ENCODE measurements at regions not wholly inside any gene's neighbourhood (a gene's known extent, or its start where the extent isn't known, plus 50 kb on each side); places are given as distances from the start of the nearest gene placed in this dataset.

DNA sequence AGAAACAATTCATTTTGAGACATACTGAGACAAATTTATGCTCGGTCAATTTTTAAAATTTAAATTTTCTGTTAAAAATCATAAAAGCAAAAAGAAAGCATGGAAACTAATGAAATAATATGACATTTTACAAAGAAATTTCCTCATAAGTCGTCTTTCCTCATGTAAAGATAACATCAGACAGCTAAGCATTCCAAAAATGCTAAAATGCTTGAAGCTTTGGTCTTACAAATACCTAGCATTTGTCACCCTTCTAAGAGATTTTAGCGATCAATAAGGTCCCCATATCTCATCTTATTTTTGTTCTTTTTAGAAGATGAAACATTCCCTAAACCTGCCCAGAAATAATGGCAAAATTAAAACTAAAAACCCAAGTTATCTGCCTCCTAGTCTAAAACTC is 68.5 kb upstream of the FREM2 start:
- DNase-seq = no peak

DNA sequence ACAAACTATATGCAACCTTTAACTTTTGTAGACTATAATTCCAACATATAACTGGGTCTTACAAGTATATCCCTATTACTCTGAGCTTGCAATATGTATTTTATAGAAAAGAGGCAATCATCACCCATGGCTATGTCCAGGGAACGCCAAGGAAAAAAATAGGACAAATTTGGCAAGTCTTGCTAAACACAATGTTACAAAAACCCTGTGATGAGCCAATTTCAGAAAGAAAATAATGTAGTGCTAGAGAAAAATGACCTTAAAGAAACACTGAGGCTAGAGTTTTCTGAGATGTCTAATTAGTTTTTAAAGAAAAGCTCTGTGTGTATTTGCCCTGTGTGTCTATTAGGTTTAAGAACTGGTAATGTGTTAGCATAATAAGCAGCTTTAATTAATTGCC is 68.0 kb upstream of the FREM2 start:
- no peak for DNase-seq

DNA sequence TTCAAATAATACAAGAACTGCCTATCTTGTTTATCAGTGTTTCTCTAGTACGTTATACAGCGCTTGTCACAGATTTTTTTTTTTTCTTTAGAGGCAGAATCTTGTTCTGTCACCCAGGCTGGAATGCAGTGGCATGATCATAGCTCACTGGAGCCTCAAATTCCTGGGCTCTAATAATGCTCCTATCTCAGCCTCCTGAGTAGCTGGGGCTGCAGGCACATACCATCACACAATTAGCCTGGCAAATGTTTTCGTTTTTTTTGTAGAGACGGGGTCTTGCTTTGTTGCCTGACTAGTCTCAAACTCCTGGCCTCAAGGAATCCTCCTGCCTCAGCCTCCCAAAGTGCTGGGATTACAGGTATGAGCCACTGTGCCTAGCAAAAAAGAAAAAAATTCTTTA is 66.0 kb upstream of the FREM2 start:
- no peak for DNase-seq

DNA sequence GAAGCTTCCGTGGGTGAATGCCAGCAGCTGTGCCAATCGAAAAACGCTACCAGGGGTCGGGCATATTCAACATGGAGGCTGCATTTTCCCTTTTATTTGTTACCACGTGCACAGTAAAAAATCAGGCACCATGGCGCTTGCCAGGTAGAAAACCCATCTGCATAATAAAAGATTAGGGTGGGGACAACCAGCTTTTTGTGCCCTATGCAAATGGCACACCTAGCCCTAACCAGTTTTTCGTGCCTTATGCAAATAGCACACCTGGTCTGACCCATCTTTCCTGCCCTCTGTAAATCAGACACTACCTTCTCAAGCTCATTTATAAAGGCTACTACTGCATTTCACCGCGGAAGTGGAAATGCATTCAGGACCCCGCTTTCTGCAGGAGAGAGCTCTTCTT is 62.1 kb upstream of the FREM2 start:
- no peak for DNase-seq

DNA sequence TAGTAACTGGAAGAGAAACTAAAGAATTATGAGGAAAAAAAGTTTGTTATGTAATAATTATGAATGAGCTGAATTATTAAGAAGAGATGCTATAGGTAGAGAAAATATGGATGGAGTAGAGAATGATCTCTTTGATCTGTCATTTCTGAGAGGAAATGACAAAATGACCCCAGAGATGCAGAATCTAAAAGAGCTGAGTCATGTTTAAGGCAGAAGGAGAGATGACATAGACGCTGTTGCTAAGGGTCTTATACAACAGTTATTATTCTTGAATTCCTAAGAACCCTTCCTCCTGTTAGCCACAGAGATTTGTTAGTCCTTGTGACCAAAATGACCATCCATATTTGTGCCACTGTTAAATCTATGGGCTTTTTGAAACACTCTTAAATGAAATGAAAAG is 58.3 kb upstream of the FREM2 start:
- no peak for DNase-seq

DNA sequence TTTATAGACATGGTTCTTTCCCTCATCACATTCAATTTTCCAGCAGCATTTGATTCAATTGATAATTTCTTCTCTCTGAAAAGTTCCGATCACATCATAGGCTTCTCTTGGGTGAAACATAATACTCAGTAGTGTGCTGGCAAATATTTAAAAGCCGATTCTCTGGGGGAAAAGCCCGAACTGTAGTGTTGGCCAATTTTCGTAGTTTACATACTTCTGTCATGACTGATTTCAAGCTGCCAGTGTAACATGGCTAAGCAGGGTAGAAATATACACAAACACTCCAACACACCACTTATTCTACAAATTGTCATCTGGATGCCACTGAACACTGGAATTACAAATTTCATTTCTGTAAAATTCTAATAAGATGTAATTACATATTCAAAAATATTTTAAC is 56.1 kb upstream of the FREM2 start:
- peak; percentile 41 for DNase-seq

DNA sequence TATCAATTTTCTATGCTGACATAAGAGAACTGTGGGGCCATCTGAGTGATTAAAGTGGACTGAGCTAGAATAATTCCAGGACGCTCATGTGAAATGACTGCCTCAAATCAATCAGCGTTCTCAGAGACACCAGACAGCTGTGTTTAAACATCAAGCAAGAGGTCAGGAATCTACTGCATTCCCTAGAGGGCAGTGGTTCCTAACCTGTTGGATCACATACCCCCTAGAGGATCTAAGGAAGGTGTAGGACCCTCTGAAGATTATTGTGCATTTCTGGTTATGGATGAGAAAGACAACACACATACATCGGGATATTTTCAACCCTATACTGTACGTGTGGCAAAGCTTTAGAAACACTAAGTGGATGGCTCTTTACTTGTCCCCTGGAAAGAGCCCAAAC is 51.8 kb upstream of the FREM2 start:
- peak; percentile 41 for DNase-seq

DNA sequence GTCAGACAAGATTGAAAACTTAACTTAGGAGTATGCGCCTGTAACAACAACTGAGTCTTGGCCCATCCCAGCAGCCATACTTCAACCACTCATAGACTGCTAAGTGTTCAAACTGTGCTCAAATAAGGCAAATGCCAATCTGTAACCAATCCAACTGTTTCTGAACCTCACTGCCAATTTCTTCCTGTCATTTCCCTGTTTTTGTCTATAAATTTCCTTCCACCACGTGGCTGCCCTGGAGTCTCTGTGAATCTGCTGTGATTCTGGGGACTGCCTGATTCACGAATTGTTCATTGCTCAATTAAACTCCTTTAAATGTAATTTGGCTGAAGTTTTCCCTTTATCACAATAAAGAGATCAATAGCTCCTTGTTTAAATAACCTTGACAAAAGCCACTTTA is 50.8 kb upstream of the FREM2 start:
- peak; percentile 42 for DNase-seq

DNA sequence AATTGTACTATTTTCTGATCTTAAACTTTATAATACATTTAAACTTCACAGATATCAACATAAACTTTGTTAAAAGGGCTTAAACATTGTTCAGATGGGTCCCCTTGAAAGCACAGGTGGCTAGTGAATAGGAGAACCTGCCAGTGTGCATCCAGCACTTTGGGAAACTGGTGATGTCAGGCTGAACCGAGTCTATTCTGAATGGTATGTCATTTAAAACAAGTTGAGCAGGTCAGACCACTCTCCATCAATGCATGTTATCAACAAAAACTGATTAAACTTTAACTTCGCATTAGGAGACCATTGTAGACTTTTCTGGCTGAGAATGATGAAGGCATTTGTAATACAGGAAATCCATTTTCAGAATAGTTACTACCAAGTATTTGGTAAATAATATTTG is 50.1 kb upstream of the FREM2 start:
- peak; percentile 13 for DNase-seq
